PFSK-1 (cell line): ENCODE measurements at regions not wholly inside any gene's neighbourhood (a gene's known extent, or its start where the extent isn't known, plus 50 kb on each side); places are given as distances from the start of the nearest gene placed in this dataset.

Source experiments
- FOXP2 ChIP-seq: optimal IDR thresholded peaks from 2 replicates; pipeline ENCODE3; 2011; ENCODE audit warnings: borderline replicate concordance, control low read depth, inconsistent platforms; ENCODE audit not compliant: insufficient read depth; ENCODE audit errors: extremely low read length, extremely low read depth
- POLR2AphosphoS5 ChIP-seq: IDR thresholded peaks from 2 replicates; pipeline ENCODE4 v1.6.1; 2012; ENCODE audit warnings: low read depth, mild to moderate bottlenecking, control low read depth, low read length, moderate library complexity
- SIN3A ChIP-seq: IDR thresholded peaks from 2 replicates; pipeline ENCODE4 v1.6.1; 2012; ENCODE audit warnings: mild to moderate bottlenecking, low read length, moderate library complexity, borderline replicate concordance; ENCODE audit not compliant: insufficient read depth
- TAF1 ChIP-seq: IDR thresholded peaks from 2 replicates; pipeline ENCODE4 v1.6.1; 2012; ENCODE audit warnings: low read length, control low read depth, borderline replicate concordance; ENCODE audit not compliant: insufficient read depth
- TF ChIP-seq, protein P1 (sequence below), 2 experiments: IDR thresholded peaks; 2 replicates each; pipeline versions ENCODE4 v1.6.1 to v1.8.0; 2011 to 2012; ENCODE audit warnings: low read depth in 2 of 2, low read length in 2 of 2, control low read depth in 1 of 2, inconsistent platforms in 1 of 2, mild to moderate bottlenecking in 1 of 2, moderate library complexity in 1 of 2; ENCODE audit not compliant: insufficient read depth in 1 of 2

DNA sequence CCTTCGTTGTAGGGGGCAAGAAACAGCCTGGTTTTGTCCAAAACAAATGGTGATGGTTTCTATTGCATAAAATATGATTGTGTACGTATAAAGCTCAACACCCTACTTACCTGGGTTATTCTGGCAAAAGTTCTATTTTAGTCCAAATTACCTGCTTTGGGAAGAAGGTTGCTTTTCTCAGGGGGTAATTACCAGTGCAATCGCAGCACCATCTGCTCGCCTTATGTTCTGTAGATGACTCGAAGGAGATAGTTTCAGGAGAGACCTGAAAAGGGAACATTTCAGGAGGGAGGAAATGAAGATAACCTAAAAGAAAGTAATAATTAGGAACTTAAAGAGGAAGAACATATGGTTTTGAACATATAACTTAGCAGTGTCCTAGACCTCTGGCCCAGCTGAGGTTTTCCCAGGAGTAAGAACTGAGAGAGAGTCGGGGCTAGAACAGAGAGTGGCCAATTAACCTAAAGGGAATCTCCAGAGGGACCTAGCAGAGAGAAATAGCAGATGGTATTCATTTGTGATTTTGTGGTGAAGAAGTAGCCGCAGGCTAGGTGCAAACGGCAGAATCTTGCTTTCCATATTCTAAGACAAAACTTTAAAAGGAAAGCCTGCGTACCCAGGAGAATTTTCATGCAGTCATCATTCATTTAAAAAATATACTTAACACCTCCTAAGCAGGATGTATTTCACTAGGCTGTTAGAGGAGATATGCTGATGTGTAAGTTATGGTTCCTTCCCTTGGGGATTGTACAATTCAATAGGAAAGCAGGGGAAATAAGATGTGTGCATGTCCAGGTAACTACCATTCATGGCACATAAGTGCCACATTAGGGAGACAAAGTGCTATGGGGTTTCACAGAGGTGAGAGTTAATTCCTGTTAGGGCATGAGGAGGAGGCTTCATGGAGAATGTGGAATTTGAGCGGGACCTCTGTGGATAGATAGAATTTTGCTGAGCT is 113.0 kb upstream of the SLC10A2 start:
- TF ChIP-seq SIN3A (no peak), TAF1 (no peak), FOXP2 (no peak)

GRCh38 chr13:103174966-103175365 is 108.7 kb upstream of the SLC10A2 start:
- no peak for TF ChIP-seq TAF1
- TF ChIP-seq, protein P1, sequence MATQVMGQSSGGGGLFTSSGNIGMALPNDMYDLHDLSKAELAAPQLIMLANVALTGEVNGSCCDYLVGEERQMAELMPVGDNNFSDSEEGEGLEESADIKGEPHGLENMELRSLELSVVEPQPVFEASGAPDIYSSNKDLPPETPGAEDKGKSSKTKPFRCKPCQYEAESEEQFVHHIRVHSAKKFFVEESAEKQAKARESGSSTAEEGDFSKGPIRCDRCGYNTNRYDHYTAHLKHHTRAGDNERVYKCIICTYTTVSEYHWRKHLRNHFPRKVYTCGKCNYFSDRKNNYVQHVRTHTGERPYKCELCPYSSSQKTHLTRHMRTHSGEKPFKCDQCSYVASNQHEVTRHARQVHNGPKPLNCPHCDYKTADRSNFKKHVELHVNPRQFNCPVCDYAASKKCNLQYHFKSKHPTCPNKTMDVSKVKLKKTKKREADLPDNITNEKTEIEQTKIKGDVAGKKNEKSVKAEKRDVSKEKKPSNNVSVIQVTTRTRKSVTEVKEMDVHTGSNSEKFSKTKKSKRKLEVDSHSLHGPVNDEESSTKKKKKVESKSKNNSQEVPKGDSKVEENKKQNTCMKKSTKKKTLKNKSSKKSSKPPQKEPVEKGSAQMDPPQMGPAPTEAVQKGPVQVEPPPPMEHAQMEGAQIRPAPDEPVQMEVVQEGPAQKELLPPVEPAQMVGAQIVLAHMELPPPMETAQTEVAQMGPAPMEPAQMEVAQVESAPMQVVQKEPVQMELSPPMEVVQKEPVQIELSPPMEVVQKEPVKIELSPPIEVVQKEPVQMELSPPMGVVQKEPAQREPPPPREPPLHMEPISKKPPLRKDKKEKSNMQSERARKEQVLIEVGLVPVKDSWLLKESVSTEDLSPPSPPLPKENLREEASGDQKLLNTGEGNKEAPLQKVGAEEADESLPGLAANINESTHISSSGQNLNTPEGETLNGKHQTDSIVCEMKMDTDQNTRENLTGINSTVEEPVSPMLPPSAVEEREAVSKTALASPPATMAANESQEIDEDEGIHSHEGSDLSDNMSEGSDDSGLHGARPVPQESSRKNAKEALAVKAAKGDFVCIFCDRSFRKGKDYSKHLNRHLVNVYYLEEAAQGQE (IDR thresholded peaks at IDR 0.05; ENCODE audit: insufficient read depth in 1 of 2, low read depth in 2 of 2, low read length in 2 of 2) = no peak
- no peak for TF ChIP-seq FOXP2
- no peak for TF ChIP-seq POLR2AphosphoS5
- no peak for TF ChIP-seq SIN3A

GRCh38 chr13:103168901-103169508 is 102.8 kb upstream of the SLC10A2 start:
- TF ChIP-seq SIN3A (no peak), FOXP2 (no peak), POLR2AphosphoS5 (no peak), TAF1 (no peak)
- TF ChIP-seq, protein P1 (IDR thresholded peaks at IDR 0.05; ENCODE audit: insufficient read depth in 1 of 2, low read depth in 2 of 2, low read length in 2 of 2) = no peak

DNA sequence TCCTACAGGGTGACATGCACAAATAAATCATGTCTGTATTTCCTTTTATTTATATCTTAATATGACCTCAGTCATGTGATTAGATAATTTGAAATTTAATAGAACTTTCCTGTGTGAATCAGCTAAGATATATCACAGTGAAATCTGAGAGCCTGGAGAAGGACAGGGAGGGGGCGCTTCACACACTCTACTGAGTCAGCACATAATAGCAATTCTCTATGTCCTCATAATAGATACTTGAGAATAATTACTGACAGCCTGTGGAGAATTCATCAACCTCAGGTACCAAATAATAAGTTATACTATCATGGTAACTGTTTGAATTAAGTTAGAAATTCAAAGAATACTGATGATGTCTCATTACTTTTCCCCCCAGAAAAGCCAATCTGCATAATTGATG is 98.0 kb upstream of the SLC10A2 start:
- no peak for TF ChIP-seq POLR2AphosphoS5
- no peak for TF ChIP-seq TAF1
- no peak for TF ChIP-seq SIN3A
- TF ChIP-seq FOXP2 = no peak
- TF ChIP-seq, protein P1 (IDR thresholded peaks at IDR 0.05; ENCODE audit: insufficient read depth in 1 of 2, low read depth in 2 of 2, low read length in 2 of 2) = no peak

DNA sequence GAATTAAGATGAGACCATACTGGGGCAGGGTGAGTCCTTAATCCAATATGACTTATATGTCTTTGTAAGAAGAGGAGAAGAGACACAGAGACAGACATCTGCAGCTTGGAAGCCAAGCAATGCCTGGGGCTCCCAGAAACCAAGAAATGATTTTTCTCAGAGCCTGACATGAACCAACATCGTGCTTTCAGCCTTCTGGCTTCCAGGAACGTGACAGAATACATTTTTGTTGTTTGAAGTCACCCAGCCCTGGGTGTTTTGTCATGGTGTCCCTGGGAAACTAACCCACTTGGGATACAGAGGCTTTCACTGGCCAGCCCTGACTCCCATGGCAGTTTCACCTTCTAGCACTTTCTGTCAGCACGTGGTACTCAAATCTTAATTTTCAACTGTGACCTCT is 95.3 kb upstream of the SLC10A2 start:
- no peak for TF ChIP-seq TAF1
- TF ChIP-seq SIN3A = no peak
- TF ChIP-seq, protein P1 (IDR thresholded peaks at IDR 0.05; ENCODE audit: insufficient read depth in 1 of 2, low read depth in 2 of 2, low read length in 2 of 2) = no peak
- no peak for TF ChIP-seq FOXP2
- no peak for TF ChIP-seq POLR2AphosphoS5
